ENCODE measurements at regions not wholly inside any gene's neighbourhood (a gene's known extent, or its start where the extent isn't known, plus 50 kb on each side); places are given as distances from the start of the nearest gene placed in this dataset.
"Not testable (repeated sequence)": the region's sequence is repeated elsewhere in the genome, so short reads cannot be mapped to it uniquely, and the experiment has no call there.

DNA sequence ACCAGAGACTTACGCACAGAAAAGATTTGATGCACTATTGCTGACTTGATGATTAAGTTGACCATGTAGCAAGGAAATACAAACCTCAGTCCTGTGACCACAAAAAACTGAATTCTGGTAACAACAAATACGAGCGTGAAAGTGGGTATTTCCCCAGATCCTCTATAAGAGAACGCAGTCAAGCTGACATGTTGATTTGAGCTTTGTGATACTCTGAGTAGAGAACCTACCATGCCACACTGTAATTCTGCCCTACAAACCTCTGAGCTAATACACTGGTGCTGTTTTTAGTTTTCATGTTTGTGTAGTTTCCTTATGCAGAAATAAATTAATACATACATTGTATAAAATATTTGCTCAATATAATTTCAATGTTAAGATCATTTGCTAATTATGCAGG is 565.6 kb upstream of the EPHA5 start:
- no peak for DNase-seq

DNA sequence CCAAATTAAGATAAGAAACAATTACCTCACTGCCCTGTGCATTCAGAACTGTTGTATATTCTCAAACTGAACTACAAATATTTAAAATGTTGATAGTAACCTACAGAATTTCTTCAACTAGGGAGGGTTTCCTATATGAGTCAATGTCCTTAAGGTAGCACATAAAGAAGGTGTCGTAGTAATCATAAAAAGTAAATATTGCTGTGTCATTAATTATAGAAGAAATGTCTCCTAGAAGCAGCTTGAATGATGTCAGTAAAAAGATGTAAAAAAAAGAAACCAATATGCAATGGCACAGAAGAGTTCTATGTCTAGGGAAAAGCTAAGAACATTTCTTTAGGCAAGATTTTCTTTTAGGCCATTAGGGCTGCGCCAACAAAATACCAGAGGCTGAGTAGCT is 559.6 kb upstream of the EPHA5 start:
- DNase-seq: no peak

DNA sequence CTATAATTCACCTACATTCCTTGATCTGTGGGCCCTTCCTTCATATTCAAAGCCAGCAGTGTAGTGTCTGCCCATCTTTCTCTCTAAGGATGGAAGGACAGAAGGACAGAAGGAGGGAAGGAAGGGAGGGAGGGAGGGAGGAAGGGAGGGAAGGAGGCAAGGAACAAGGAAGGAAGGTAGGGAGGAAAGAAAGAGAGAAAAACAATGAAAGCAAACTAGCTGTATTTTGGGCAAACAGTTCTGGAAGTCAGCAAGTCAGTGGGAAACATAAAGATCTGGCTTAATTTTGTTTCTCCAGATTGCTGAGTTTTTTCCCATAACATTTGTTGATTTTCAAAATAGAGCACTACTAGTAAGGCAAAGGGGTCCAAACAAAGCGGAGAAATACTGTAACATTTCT is 555.2 kb upstream of the EPHA5 start:
- DNase-seq: no peak

- DNase-seq: peak; percentile 60
These were observed 552.9 kb upstream of the EPHA5 start for GRCh38 chr4:66223068-66223703.

DNA sequence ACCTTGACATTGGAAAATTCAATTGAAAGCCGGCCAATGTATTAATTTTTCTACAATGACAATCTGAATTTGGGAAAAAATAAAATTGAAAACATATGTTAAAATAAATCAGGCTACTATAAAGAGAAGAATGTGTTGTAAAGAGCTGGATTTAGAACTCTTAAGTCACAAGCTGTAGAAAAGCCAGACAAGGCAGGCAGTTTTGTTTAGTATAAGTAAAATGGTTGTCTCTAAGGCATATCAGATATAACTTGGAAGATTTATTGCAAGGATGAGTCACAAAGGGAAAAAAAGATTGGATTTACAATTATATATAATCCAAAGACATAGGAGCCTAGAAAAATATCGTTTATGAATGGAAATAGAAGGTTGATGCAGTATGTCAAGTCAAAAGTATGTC is 549.1 kb upstream of the EPHA5 start:
- DNase-seq: no peak

GRCh38 chr4:66216252-66216651 is 546.0 kb upstream of the EPHA5 start:
- DNase-seq: no peak

DNA sequence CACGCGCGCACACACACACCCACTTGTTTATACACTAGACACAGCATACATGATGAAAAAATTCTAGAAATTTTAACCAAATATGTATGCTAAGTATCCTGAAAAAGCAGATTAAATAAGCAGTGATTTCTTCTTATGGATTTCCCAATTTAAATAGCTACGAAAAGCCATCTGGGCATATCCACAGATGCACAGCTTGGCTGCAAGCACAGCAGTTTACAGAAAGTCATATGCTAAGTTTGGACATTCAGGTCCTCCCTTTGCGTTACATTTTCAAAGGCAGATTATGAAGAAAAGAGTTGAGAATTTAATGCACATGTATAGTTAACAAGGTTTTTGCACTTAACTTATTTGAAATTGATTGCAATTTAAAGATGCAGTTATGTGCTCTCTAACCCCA is 542.2 kb upstream of the EPHA5 start:
- DNase-seq: no peak

DNA sequence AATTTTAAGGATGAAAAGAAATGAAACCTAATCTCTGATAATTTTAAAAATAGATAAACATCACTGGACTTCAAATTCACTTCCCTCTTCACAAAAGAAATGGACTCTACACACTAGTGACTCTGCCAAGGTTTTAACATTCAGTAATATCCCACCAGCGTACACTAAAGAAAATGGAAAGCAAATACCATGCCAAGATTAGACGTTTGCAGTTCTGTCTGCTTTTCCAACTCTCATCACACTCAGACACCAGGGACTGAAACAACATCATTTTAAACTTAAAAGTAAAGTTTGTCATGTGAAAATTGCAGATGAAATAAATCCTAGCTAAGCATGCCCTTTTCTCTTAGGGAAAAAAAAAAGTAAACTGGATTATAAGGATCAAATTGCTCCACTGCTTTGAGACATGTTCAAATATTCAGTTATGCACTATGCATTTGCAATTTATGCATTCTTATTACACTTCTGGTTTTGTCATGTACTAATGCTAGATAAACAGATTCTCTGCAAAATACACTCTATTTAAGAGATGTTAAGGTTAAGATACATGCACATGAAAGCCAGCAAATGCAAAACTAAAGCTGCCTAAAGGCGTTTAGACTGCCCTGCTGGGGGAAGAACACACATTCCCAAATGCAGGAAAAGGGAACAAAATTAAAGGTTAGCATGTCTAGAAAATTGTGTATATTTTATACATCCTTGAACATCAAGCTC is 534.4 kb upstream of the EPHA5 start:
- DNase-seq: peak; percentile 4

GRCh38 chr4:66202870-66203269 is 532.6 kb upstream of the EPHA5 start:
- no peak for DNase-seq

DNA sequence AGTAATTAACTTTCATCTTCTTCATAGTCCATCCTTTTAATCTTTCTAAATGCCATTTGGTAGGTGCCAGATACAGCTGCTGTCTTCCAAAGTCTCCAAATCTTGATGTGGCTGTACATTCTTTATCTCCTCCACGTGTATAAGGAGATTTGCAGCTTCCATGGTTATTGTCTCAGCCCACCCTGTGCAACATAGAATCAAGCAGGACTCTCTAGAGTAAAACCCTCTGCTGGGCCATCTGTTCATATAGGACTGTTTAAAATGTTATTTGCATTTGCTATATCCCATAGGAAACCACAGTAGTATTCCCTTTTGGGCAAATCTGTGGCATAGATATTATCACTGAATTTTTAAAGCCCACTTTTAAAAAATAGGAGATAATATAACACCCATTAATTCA is 527.2 kb upstream of the EPHA5 start:
- peak; percentile 24 for DNase-seq

DNA sequence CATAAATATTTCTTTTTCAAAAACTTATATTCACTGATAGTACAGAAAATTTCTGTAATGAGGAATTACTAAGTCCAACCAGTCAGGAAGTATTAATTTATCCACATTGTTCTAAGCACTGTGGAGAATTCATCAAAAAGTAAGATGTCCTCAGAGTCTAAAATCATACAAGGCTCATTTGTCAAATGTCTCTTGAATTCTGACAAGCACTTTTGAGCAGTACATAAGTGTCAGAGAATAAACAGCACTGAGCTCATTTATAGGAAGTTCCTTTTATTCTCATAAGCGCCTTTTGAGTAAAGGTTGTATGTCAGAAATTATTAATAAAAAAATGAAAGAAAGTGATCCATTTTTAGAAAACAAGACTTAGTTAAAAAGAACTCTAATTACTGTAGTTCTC is 523.2 kb upstream of the EPHA5 start:
- no peak for DNase-seq

DNA sequence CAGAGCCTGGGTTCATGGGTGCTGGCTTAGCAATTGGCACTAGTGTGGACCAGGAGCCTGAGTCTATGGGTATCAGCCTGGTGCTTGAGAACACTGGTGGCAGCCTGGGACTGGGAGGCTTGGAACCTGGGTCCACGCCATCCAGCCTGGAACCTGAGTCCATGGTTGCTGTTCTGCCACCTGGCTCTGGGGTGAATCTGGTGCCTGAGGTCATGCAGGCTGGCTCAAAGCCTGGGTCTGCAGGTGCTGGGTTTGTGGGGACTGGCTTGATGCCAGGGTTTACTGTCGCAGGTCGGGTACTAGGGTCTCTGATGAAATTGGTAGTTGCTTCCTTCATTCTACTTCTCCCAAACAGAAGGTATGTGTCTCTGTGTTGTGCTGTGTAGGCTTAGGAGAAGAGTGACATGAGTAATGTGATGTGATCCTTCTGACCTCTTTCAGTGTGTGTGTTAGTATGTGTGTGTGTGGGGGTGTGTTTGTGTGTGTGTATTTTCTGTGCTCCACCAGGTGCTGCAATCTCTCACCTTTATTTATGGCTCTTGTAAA is 517.0 kb upstream of the EPHA5 start:
- peak; percentile 53 for DNase-seq

GRCh38 chr4:66186095-66186494 is 515.8 kb upstream of the EPHA5 start:
- no peak for DNase-seq

DNA sequence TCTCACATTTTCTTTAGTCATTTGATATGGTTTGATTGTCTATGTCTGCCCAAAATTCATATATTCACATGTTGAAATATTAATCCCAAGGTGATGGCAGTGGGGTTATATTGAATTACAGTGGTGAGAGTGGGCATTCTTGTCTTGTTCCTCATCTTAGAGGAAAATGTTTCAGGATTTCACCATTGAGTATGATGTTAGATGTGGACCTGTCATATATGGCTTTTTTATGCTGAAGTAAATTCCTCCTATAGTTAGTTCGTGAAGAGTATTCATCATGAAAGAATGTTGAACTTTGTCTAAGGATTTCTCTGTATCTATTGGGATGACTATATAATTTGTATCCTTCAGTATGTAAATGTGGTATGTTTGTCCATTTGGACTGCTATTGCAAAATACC is 512.3 kb upstream of the EPHA5 start:
- no peak for DNase-seq

DNA sequence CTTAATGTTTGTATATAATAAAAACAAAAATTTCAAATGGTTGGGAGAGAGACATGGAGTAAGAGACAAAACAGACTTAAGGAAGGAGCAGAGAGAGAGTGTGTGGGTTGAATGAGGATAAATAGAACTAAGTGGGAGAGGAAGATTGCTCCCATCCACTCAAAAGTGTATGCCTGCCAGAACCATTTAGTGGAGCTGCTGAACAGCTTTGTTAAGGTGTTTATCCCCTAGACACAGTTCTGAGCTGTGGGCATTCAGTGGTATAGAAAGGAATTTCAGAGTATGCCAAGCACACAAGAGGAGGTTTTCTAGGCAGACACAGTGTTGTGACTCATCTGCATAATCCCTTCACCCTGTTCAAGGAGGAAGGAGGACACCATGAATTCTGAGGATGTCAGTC is 508.6 kb upstream of the EPHA5 start:
- peak; percentile 14 for DNase-seq

DNA sequence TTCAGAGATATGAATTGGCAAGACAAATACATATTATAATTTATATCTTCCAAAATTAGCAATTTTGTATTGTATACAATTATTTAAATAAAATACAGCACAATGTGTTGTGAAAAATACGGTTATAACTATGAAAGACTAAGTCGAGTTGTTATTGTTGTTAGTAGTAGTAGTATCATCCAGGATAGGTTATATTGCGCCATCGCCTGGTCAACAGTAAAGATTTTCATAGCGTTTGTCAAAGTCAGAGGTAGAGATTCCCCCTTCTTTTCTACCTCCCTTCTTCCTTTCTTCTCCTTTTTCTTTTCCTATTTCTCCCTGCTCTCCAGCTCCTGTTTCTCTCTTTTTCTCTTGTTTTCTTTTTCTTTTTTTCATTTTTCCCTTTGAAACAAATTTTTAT is 499.1 kb upstream of the EPHA5 start:
- peak; percentile 36 for DNase-seq

DNA sequence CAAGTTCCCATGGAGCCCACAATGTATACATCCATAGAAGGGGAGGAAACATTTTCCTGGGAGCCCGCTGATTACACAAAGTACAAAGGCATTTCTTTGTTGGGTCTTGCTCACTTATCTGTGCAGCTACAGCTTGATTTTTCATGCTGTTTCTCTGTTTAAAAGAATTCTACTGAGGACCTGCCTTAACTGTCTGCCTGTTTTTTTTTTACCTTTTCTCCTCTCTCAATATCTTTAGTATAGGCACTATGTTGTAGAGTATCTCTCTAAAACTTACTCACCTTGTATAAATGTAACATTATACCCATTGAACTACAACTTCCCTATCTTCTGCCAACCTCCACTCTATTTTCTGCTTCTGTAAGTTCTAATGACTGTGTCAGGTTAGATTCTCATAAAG is 494.6 kb upstream of the EPHA5 start:
- DNase-seq: no peak

DNA sequence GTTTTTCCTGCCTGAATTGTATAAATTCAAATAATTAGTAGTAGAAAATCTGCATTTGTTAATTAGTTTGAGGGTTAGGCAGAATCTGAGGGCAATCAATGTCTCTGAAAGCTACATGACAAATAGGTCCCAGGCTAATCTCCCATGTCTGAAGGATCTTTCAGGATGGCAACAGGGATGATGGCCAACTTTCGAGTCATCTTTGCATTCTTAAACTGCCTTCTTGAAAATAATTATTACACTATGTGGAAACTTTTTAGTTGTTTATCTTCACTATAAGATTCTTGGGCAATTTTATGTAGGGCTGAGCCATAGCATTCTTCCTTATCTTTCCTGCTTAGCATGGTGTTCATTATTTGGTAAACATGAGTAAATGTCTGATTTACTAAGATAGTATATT is 490.3 kb upstream of the EPHA5 start:
- no peak for DNase-seq

- DNase-seq: no peak
These were observed 487.3 kb upstream of the EPHA5 start for GRCh38 chr4:66157594-66157993.

GRCh38 chr4:66130042-66130441 is 459.8 kb upstream of the EPHA5 start:
- DNase-seq: no peak

DNA sequence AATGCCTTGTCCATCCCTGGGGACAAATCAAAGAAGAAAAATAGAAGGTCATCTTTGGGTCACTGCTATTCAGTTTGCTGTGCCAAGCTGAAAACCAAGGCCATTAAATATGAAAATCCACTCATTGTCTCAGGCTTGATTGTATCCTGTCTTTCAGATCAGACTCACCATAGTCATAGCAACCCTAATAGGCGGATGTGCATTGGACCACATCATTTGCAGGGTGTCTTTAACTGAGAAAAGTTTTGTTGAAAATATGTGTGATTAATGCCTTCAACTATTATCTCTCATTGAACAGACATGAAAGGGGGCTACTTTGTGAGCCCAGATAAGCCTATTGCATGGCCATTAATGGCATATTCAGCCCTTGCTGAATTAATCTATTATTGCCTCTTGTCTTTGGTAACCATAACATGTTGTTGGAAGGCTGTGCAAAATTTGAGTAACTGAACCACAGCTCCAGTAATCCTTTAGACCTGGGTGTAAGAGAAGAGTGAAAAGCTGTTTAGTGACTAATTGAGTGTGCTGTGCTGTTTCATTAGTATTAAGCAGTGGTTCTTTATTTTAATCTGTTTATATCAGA is 453.6 kb upstream of the EPHA5 start:
- peak; percentile 84 for DNase-seq

DNA sequence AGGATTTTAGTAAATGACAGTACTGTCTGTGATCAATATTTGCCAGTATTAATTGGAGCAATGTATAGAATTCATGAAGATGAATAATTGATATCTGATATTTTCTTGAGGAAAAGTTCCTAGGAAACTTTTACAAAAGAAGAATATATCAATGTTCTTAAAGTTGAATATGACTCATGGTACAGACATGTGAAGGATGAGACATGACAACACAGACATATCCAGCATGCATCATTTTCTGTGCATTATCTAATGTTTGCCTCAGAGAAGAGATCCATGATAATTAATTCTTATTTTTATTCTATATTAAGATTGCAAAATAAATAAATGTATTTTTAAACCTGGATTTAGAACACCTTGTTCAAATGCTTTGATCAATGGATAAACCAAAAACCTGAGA is 452.9 kb upstream of the EPHA5 start:
- no peak for DNase-seq

DNA sequence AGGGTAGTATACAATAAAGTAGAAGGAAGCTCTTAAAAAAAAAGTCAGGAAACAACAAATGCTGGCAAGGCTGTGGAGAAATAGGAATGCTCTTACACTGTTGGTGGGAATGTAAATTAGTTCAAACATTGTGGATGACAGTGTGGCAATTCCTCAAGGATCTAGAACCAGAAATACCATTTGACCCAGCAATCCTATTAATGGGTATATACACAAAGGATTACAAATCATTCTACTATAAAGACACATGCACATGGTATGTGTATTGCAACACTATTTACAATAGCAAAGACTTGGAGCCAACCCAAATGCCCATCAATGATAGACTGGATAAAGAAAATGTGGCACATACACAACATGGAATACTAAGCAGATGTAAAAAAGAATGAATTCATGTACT is 444.9 kb upstream of the EPHA5 start:
- not testable (repeated sequence) for DNase-seq

GRCh38 chr4:66108898-66109297 is 438.6 kb upstream of the EPHA5 start:
- no peak for DNase-seq

All from NCI-H69 (cell line).